HUES64 (cell line): ENCODE measurements at regions not wholly inside any gene's neighbourhood (a gene's known extent, or its start where the extent isn't known, plus 50 kb on each side); places are given as distances from the start of the nearest gene placed in this dataset.

Source experiments
- H3K27ac ChIP-seq: 2 replicates; pipeline ENCODE4 v1.7.0; 2013; ENCODE audit warnings: low read depth, low read length, inconsistent platforms
- H3K27me3 ChIP-seq: 2 replicates; pipeline ENCODE4 v1.6.1; 2013; ENCODE audit warnings: mild to moderate bottlenecking, low read length; ENCODE audit not compliant: insufficient read depth
- H3K36me3 ChIP-seq: 2 replicates; pipeline ENCODE4 v1.6.1; 2013; ENCODE audit warnings: mild to moderate bottlenecking, low read length; ENCODE audit not compliant: insufficient read depth
- H3K4me1 ChIP-seq: 2 replicates; pipeline ENCODE4 v1.6.1; 2013; ENCODE audit warnings: mild to moderate bottlenecking, low read length, moderate library complexity; ENCODE audit not compliant: insufficient read depth
- H3K4me3 ChIP-seq: 2 replicates; pipeline ENCODE4 v1.5.1; 2013; ENCODE audit warnings: mild to moderate bottlenecking, low read length, moderate library complexity
- H3K9ac ChIP-seq: 2 replicates; pipeline ENCODE4 v1.6.1; 2013; ENCODE audit warnings: mild to moderate bottlenecking, low read depth, low read length
- H3K9me3 ChIP-seq: 2 replicates; pipeline ENCODE4 v1.6.1; 2013; ENCODE audit warnings: low read depth, low read length; ENCODE audit not compliant: insufficient read depth
- WGBS: fragments of 150-250, 120-280 bp; methylation state at CpG from one replicate; pipeline ENCODE4 v1.1.7; 2013; ENCODE audit warnings: missing lambda C conversion rate; 5-methylcytosine and 5-hydroxymethylcytosine counted together

- no peak overlapping the region for H3K4me3 ChIP-seq
- H3K9ac ChIP-seq: no peak overlapping the region
- no peaks in the 10 kb centered on the region for H3K36me3 ChIP-seq
- no peak overlapping the region for H3K27ac ChIP-seq
- peaks cover 20% of the 10 kb centered on the region for H3K4me1 ChIP-seq
- 86% methylated on average over 2 of the region's 5 CpGs for WGBS
- no peaks in the 10 kb centered on the region for H3K27me3 ChIP-seq
- H3K9me3 ChIP-seq: no peaks in the 10 kb centered on the region
These were observed 101.5 kb upstream of the CXXC4 start for GRCh38 chr4:104596189-104596588.

- Histone ChIP-seq H3K27ac (no peak overlapping the region), H3K4me3 (no peak overlapping the region), H3K9ac (no peak overlapping the region), H3K9me3 (no peaks in the 10 kb centered on the region), H3K27me3 (no peaks in the 10 kb centered on the region), H3K4me1 (peaks cover 11% of the 10 kb centered on the region), H3K36me3 (no peaks in the 10 kb centered on the region)
- 88% methylated on average over 1 of the region's 1 CpG for WGBS
These were observed 120.8 kb upstream of the CXXC4 start for GRCh38 chr4:104615496-104615895.

- no peaks in the 10 kb centered on the region for H3K36me3 ChIP-seq
These were observed 121.2 kb upstream of the CXXC4 start for GRCh38 chr4:104615926-104616325.

GRCh38 chr4:104616401-104616820 is 121.7 kb upstream of the CXXC4 start:
- no peak overlapping the region for H3K4me3 ChIP-seq
- H3K27me3 ChIP-seq: no peaks in the 10 kb centered on the region
- H3K27ac ChIP-seq: no peak overlapping the region
- H3K4me1 ChIP-seq: peaks cover 11% of the 10 kb centered on the region
- H3K9me3 ChIP-seq: no peaks in the 10 kb centered on the region
- H3K9ac ChIP-seq: no peak overlapping the region
- H3K36me3 ChIP-seq: no peaks in the 10 kb centered on the region
- 84% methylated on average over 6 of the region's 6 CpGs for WGBS

More at GRCh38 chr4:104615926-104616325, 121.2 kb upstream of the CXXC4 start:
- H3K4me1 ChIP-seq: peaks cover 11% of the 10 kb centered on the region
- 86% methylated on average over 2 of the region's 2 CpGs for WGBS
- H3K4me3 ChIP-seq: no peak overlapping the region
- H3K27ac ChIP-seq: no peak overlapping the region
- H3K27me3 ChIP-seq: no peaks in the 10 kb centered on the region
- H3K9me3 ChIP-seq: no peaks in the 10 kb centered on the region
- no peak overlapping the region for H3K9ac ChIP-seq

GRCh38 chr4:104625706-104626105 is 131.0 kb upstream of the CXXC4 start:
- Histone ChIP-seq H3K9me3 (no peaks in the 10 kb centered on the region), H3K4me1 (no peaks in the 10 kb centered on the region), H3K4me3 (no peak overlapping the region), H3K27me3 (no peaks in the 10 kb centered on the region), H3K36me3 (no peaks in the 10 kb centered on the region), H3K27ac (no peak overlapping the region), H3K9ac (no peak overlapping the region)
- 95% methylated on average over 1 of the region's 1 CpG for WGBS

GRCh38 chr4:104629601-104630000 is 134.9 kb upstream of the CXXC4 start:
- H3K27me3 ChIP-seq: no peaks in the 10 kb centered on the region
- no peaks in the 10 kb centered on the region for H3K36me3 ChIP-seq
- no peak overlapping the region for H3K27ac ChIP-seq
- no peak overlapping the region for H3K4me3 ChIP-seq
- 89% methylated on average over 1 of the region's 1 CpG for WGBS
- H3K4me1 ChIP-seq: no peaks in the 10 kb centered on the region; the same call in 1 of the 2 replicates
- H3K9me3 ChIP-seq: no peaks in the 10 kb centered on the region
- no peak overlapping the region for H3K9ac ChIP-seq

GRCh38 chr4:104630272-104630671 is 135.6 kb upstream of the CXXC4 start:
- no peaks in the 10 kb centered on the region for H3K27me3 ChIP-seq
- no peaks in the 10 kb centered on the region for H3K36me3 ChIP-seq
- no peaks in the 10 kb centered on the region; the same call in 1 of the 2 replicates for H3K4me1 ChIP-seq
- H3K9ac ChIP-seq: no peak overlapping the region
- H3K4me3 ChIP-seq: no peak overlapping the region
- no peak overlapping the region for H3K27ac ChIP-seq
- H3K9me3 ChIP-seq: no peaks in the 10 kb centered on the region
- 90% methylated on average over 1 of the region's 1 CpG for WGBS

GRCh38 chr4:104631000-104631399 is 136.3 kb upstream of the CXXC4 start:
- H3K9me3 ChIP-seq: no peaks in the 10 kb centered on the region
- WGBS: 100% methylated on average over 1 of the region's 1 CpG
- H3K4me1 ChIP-seq: no peaks in the 10 kb centered on the region; the same call in 1 of the 2 replicates
- H3K27me3 ChIP-seq: no peaks in the 10 kb centered on the region
- no peaks in the 10 kb centered on the region for H3K36me3 ChIP-seq
- no peak overlapping the region for H3K27ac ChIP-seq
- no peak overlapping the region for H3K4me3 ChIP-seq
- H3K9ac ChIP-seq: no peak overlapping the region

- Histone ChIP-seq H3K27me3 (no peaks in the 10 kb centered on the region), H3K4me3 (no peak overlapping the region), H3K9me3 (no peaks in the 10 kb centered on the region), H3K36me3 (no peaks in the 10 kb centered on the region), H3K9ac (no peak overlapping the region), H3K4me1 (peaks cover 2% of the 10 kb centered on the region; the same call in 1 of the 2 replicates), H3K27ac (no peak overlapping the region)
- 87% methylated on average over 1 of the region's 3 CpGs for WGBS
These were observed 146.7 kb upstream of the CXXC4 start for GRCh38 chr4:104641418-104641817.

GRCh38 chr4:104642521-104642920 is 147.8 kb upstream of the CXXC4 start:
- Histone ChIP-seq H3K27ac (no peak overlapping the region), H3K27me3 (no peaks in the 10 kb centered on the region), H3K9ac (no peak overlapping the region), H3K4me3 (no peak overlapping the region), H3K9me3 (no peaks in the 10 kb centered on the region), H3K4me1 (no peaks in the 10 kb centered on the region; the same call in 1 of the 2 replicates), H3K36me3 (no peaks in the 10 kb centered on the region)
- 94% methylated on average over 3 of the region's 3 CpGs for WGBS

GRCh38 chr4:104643805-104644204 is 149.1 kb upstream of the CXXC4 start:
- WGBS: 94% methylated on average over 3 of the region's 3 CpGs
- H3K36me3 ChIP-seq: no peaks in the 10 kb centered on the region
- no peaks in the 10 kb centered on the region; the same call in 1 of the 2 replicates for H3K4me1 ChIP-seq
- no peaks in the 10 kb centered on the region for H3K9me3 ChIP-seq
- no peak overlapping the region for H3K4me3 ChIP-seq
- H3K27me3 ChIP-seq: no peaks in the 10 kb centered on the region
- no peak overlapping the region for H3K9ac ChIP-seq
- H3K27ac ChIP-seq: no peak overlapping the region

GRCh38 chr4:104649631-104650030 is 154.9 kb upstream of the CXXC4 start:
- WGBS: 91% methylated on average over 1 of the region's 1 CpG
- Histone ChIP-seq H3K27me3 (no peaks in the 10 kb centered on the region), H3K9ac (no peak overlapping the region), H3K4me3 (no peak overlapping the region), H3K4me1 (no peaks in the 10 kb centered on the region), H3K36me3 (no peaks in the 10 kb centered on the region), H3K27ac (no peak overlapping the region), H3K9me3 (peaks cover 10% of the 10 kb centered on the region; the same call in 1 of the 2 replicates)
